Osteoblast (primary cell): ENCODE measurements at regions not wholly inside any gene's neighbourhood (a gene's known extent, or its start where the extent isn't known, plus 50 kb on each side); places are given as distances from the start of the nearest gene placed in this dataset.
"Not testable (repeated sequence)": the region's sequence is repeated elsewhere in the genome, so short reads cannot be mapped to it uniquely, and the experiment has no call there.

ENCODE experiments used
- DNase-seq: peaks from one replicate; pipeline ENCODE4 v3.0.0; 2011; ENCODE audit warnings: low spot score, mixed read lengths; ENCODE audit not compliant: insufficient read length; ENCODE audit errors: missing footprints
- H2AFZ ChIP-seq: 2 replicates; pipeline ENCODE4 v1.6.0; 2011; ENCODE audit warnings: mild to moderate bottlenecking, low read length
- H3K27ac ChIP-seq: 2 replicates; pipeline ENCODE4 v1.5.1; 2011; ENCODE audit warnings: mild to moderate bottlenecking, low read depth, low read length, moderate library complexity
- H3K27me3 ChIP-seq: 2 replicates; pipeline ENCODE4 v1.6.0; 2012; ENCODE audit warnings: mild to moderate bottlenecking, control low read depth, inconsistent platforms, low read length, moderate library complexity; ENCODE audit not compliant: insufficient read depth
- H3K36me3 ChIP-seq: 2 replicates; pipeline ENCODE4 v1.5.1; 2011; ENCODE audit warnings: mild to moderate bottlenecking, low read length, control low read depth, moderate library complexity; ENCODE audit not compliant: insufficient read depth
- H3K4me1 ChIP-seq: 2 replicates; pipeline ENCODE4 v1.5.1; 2011; ENCODE audit warnings: mild to moderate bottlenecking, low read length, control low read depth, moderate library complexity; ENCODE audit not compliant: insufficient read depth
- H3K4me2 ChIP-seq: 2 replicates; pipeline ENCODE4 v1.6.0; 2011; ENCODE audit warnings: mild to moderate bottlenecking, low read length; ENCODE audit not compliant: insufficient read depth
- H3K4me3 ChIP-seq: fragments of 200-600 bp; sonication (generic); 3 replicates; pipeline ENCODE4 v1.5.1; 2012; ENCODE audit warnings: mild to moderate bottlenecking, low read length, inconsistent platforms; ENCODE audit not compliant: insufficient read depth
- H3K79me2 ChIP-seq: 2 replicates; pipeline ENCODE4 v1.6.0; 2012; ENCODE audit warnings: mild to moderate bottlenecking, low read length, control low read depth, inconsistent platforms; ENCODE audit not compliant: insufficient read depth
- H3K9me3 ChIP-seq: 2 replicates; pipeline ENCODE4 v1.5.1; 2011; ENCODE audit warnings: low read depth, low read length, control low read depth
- H4K20me1 ChIP-seq: 2 replicates; pipeline ENCODE4 v1.6.0; 2012; ENCODE audit warnings: mild to moderate bottlenecking, low read length, control low read depth; ENCODE audit not compliant: insufficient read depth
- CTCF ChIP-seq: IDR thresholded peaks from 2 replicates; pipeline ENCODE4 v1.5.1; 2011; ENCODE audit warnings: mild to moderate bottlenecking, low read depth, low read length, moderate library complexity; ENCODE audit errors: extremely low read depth

- Histone ChIP-seq H2AFZ (no peak overlapping the region), H3K27ac (no peak overlapping the region), H4K20me1 (no peaks in the 10 kb centered on the region), H3K79me2 (no peaks in the 10 kb centered on the region), H3K9me3 (no peaks in the 10 kb centered on the region), H3K4me2 (no peak overlapping the region), H3K36me3 (no peaks in the 10 kb centered on the region), H3K27me3 (no peaks in the 10 kb centered on the region), H3K4me1 (no peaks in the 10 kb centered on the region), H3K4me3 (no peak overlapping the region)
- DNase-seq = no peak
- no peak for TF ChIP-seq CTCF
Observed at GRCh38 chr15:84391191-84391590, 155.6 kb downstream of the GOLGA6L4 start.

- H3K79me2 ChIP-seq, H3K4me3 ChIP-seq, H3K9me3 ChIP-seq, H3K27ac ChIP-seq, H4K20me1 ChIP-seq, H3K27me3 ChIP-seq, H3K4me2 ChIP-seq, H2AFZ ChIP-seq, H3K36me3 ChIP-seq, H3K4me1 ChIP-seq: not testable (repeated sequence)
- peak; percentile 41 for DNase-seq
Observed at GRCh38 chr15:84392020-84392419, 156.4 kb downstream of the GOLGA6L4 start.

- H3K9me3 ChIP-seq, H3K4me2 ChIP-seq, H3K27ac ChIP-seq, H4K20me1 ChIP-seq, H3K36me3 ChIP-seq, H3K4me1 ChIP-seq, H3K79me2 ChIP-seq, H3K4me3 ChIP-seq, H2AFZ ChIP-seq, H3K27me3 ChIP-seq: not testable (repeated sequence)
- peak; percentile 14 for DNase-seq
Observed at GRCh38 chr15:84393386-84393936, 157.9 kb downstream of the GOLGA6L4 start.

DNA sequence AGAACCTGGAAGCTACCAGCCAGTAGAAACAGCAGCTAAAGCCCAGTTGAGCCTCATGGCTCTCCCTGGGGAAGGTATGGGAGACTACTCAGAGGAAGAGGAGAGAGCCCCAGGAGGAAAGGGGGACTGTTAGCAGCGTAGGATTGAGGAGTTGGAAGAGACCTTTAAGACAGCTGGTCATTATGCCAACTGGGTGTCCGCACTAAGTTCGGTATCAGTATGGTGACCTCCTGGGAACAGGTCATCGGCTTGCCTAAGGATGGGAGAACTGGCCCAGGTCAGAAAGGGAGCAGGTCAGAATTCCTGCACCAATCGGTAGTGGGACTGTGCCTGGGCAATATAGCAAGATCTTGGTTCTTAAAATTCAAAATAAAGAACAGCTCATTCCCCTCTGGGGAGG lies 158.4 kb downstream of the GOLGA6L4 start:
- H3K4me3 ChIP-seq, H3K27ac ChIP-seq, H3K4me1 ChIP-seq, H4K20me1 ChIP-seq, H3K36me3 ChIP-seq, H3K4me2 ChIP-seq, H2AFZ ChIP-seq, H3K27me3 ChIP-seq, H3K79me2 ChIP-seq, H3K9me3 ChIP-seq, DNase-seq: not testable (repeated sequence)

- H3K27ac ChIP-seq, DNase-seq, H3K27me3 ChIP-seq, H3K79me2 ChIP-seq, H3K36me3 ChIP-seq, H4K20me1 ChIP-seq, H2AFZ ChIP-seq, H3K4me3 ChIP-seq, H3K4me2 ChIP-seq, H3K4me1 ChIP-seq, H3K9me3 ChIP-seq: not testable (repeated sequence)
Observed at GRCh38 chr15:84395384-84395783, 159.8 kb downstream of the GOLGA6L4 start.

GRCh38 chr15:84395881-84396280 lies 160.3 kb downstream of the GOLGA6L4 start:
- H3K9me3 ChIP-seq, H3K79me2 ChIP-seq, H3K4me3 ChIP-seq, H3K4me1 ChIP-seq, H3K4me2 ChIP-seq, H3K27ac ChIP-seq, H3K36me3 ChIP-seq, H4K20me1 ChIP-seq, H2AFZ ChIP-seq, H3K27me3 ChIP-seq, DNase-seq: not testable (repeated sequence)

- not testable (repeated sequence) for H3K79me2 ChIP-seq, H3K4me2 ChIP-seq, H3K4me3 ChIP-seq, H3K4me1 ChIP-seq, H2AFZ ChIP-seq, H3K9me3 ChIP-seq, H3K27me3 ChIP-seq, H3K36me3 ChIP-seq, H4K20me1 ChIP-seq, H3K27ac ChIP-seq, DNase-seq
Observed at GRCh38 chr15:84397066-84397465, 161.5 kb downstream of the GOLGA6L4 start.

GRCh38 chr15:84398087-84398486 lies 162.5 kb downstream of the GOLGA6L4 start:
- H4K20me1 ChIP-seq = not testable (repeated sequence)

More at GRCh38 chr15:84398087-84398486, 162.5 kb downstream of the GOLGA6L4 start:
- H3K79me2 ChIP-seq, H3K27ac ChIP-seq, H3K9me3 ChIP-seq, H2AFZ ChIP-seq, H3K27me3 ChIP-seq, H3K4me1 ChIP-seq, H3K4me3 ChIP-seq, H3K4me2 ChIP-seq, H3K36me3 ChIP-seq: not testable (repeated sequence)
- peak; percentile 58 for DNase-seq
